ENCODE measurements at regions not wholly inside any gene's neighbourhood (a gene's known extent, or its start where the extent isn't known, plus 50 kb on each side); places are given as distances from the start of the nearest gene placed in this dataset.

DNA sequence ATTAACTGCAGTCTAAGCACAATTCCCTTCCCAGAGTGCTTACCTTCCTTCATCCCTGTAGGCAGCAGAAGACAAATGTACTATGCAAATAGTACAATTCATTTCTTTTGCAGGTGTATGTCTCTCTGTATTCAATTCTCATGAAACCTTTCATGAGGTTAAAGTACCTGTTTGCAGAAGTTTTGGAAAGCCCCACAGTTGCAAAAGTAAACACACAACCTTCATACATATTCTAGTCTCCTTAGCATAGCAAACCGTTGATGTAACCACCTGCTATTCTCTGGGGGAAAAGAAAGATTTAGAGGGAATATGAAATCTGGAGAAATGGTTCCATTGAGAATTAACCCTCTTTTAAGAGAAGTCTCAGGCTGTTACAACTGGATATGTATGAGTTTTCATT is 200.3 kb upstream of the SUCLG2 start:
- DNase-seq = no peak

DNA sequence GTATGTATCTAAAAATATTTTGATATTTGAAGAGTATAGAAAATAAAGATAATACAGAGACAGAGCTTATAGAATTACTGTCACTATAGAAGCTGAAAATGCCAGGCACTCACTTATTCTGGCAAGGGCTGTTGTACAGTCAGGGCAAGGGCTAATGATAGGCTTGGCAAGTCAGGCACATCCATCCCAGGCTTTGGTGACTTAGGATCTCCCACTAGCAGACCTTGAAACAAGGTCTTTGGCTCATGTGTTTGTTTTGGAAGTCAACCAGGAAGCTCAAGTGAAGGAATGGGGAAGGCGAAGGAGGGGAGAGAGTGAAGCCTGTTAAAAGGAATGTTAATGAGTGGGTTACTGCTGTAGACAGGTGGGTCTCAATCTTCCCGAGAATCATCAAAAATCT is 199.1 kb upstream of the SUCLG2 start:
- DNase-seq = no peak

DNA sequence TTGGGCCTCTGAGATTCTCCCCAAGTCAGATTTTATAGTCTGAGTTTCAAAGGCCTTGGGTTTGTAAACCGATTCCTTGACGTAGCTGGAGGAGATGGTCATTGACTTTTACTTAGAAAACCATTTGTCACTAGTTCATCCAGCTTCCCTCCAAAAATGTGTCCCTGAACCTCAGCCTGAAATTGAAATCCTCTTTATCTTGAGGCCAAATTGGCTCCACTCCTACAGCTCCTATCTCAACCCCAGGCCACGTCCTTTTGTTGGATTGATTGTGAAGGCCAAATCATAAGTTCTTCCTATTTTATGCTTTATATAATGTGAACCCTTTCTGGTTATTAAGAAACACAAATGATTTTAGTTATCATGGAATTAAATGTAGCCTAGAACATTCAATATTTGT is 193.9 kb upstream of the SUCLG2 start:
- DNase-seq = no peak

GRCh38 chr3:67846166-67846565 is 191.8 kb upstream of the SUCLG2 start:
- DNase-seq = peak; percentile 56

GRCh38 chr3:67832817-67833216 is 178.4 kb upstream of the SUCLG2 start:
- no peak for DNase-seq

DNA sequence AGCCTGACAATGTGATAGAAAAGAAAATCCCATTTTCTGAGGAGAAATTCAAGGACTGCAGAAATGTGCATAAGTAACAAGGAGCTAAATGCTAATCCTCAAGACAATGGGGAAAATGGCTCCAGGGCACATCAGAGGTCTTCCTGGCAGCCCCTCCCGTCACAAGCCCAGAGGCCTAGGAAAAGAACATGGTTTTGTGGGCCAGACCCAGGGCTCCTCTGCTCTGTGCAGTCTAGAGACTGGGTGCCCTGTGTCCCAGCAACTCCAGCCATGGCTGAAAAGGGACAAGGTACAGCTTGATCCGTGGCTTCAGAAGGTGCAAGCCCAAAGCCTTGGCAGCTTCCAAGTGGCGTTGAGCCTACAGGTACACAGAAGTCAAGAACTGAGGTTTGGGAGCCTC is 176.8 kb upstream of the SUCLG2 start:
- no peak for DNase-seq

DNA sequence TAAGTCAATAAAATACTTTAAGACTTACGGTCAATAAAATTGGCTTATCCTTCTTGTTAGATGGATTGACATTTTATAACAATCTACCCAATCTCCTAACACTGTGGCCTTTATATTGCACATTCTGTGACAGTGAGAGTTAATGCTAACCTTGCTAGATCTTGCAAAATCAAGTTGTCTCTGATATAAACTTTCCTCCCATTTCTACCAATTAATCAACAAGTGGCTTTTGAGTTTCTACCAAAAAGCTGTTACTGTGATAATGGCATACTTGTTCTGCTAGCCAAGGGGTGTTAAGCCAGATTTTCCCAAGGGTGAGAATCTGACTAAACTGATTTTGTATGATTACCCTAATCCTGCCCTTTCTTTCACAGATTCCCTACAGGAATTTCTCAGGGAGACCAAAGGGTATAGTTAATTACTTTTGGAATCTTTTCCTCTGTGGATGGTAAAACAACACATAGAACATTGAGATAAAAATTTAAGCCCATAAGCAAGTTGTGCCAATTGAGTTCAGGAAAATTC is 174.1 kb upstream of the SUCLG2 start:
- no peak for DNase-seq

GRCh38 chr3:67821135-67821534 is 166.7 kb upstream of the SUCLG2 start:
- DNase-seq = no peak

GRCh38 chr3:67819447-67819846 is 165.0 kb upstream of the SUCLG2 start:
- no peak for DNase-seq

DNA sequence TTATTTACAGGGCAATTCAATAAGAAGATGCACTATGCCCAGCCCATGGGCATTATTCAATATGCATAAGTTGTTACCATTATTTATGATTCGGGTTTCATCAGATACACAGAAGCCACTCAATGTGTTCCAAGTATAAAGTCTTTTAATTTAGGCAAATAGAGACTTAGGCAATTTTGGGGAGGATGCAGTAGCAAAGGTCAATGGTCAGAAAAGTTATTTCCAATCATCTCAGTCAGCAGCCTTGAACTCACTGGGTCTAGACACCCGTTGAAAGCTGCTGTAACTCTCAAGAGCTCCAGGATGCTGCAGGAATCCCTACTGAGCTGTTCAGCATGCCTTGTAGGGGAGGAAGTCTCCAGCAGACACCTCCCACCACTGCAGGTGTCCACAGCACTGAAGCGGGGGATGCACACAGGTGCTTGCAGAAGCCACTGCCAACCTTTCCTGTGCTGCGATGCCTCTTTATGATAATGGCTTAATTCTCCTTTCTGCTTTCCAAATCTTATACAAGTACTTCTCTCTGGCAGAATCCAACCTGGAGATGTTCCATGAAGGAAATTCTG is 155.0 kb upstream of the SUCLG2 start:
- no peak for DNase-seq

DNA sequence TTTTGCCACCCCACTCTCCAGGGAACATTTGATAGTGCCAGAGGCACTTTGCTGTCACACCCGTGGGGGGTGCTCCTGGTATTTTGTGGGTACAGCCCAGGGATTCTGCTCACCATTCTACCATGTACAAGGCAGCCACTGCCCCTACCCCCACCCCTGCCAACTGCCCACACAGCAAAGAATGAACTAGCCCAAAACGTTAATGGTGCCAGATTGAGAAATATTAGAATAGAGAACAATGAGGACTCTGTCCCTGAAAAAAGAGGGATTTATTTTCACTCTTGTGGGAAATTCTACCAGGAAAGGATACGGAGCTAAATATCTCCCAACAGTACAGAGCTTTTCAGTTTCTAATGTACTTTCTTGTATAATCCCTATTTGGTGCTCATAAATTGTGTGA is 154.5 kb upstream of the SUCLG2 start:
- no peak for DNase-seq

DNA sequence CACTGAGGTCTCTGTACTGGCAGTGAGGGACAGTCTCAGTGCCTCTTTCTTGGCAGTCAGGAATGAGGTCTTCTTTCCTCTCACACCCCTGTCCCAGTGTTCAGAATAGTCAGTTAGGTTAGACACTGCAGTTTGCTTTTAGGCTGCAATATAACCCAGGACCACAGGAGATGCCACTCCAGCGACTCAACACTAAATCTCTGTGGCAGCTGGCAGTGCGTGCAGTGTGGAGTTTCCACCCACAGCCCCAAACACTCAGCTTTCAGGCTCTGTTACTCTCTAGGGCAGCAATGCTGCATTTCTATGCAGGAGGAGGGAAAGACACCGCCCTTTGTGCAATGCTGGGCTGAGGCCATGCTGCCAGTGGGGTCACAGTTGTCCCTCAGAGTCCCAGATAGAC is 150.2 kb upstream of the SUCLG2 start:
- DNase-seq = no peak

DNA sequence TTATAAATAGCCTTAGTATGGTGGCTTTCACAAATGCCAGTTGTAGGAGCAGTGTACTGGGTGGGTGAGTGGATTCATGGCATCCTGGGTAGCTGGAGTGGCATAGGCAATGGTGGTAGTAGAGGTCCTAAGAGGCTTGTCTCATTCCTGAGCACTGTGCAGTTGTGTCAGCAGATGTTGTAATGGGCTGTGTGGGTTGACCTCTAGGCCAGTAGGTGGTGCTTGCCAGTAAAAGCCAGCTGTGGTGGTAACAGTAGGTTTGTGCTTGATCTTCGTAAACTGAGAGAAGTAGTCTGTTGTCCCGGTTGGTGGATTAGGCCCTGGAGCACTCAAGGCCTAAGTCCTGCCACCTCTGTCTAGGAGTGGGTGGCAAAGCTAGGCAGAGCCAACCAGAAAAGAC is 149.7 kb upstream of the SUCLG2 start:
- DNase-seq = no peak

DNA sequence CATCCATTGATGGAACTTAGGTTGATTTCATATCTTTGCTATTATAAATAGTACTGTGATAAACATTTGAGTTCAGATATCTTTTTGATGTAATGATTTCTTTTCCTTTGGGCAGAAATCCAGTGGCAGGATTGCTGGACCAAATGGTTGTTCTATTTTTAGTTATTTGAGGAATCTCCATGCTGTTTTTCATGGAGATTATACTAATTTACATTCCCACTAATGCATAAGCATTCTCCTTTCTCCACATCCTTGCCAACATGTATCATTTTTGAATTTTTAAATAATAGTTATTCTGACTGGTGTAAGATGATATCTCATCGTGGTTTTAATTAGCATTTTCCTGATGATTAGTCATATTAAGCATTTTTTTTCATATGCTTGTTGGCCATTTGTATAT is 144.0 kb upstream of the SUCLG2 start:
- peak; percentile 20 for DNase-seq

GRCh38 chr3:67791620-67792019 is 137.2 kb upstream of the SUCLG2 start:
- no peak for DNase-seq

- peak; percentile 46 for DNase-seq
These were observed 135.6 kb upstream of the SUCLG2 start for GRCh38 chr3:67790043-67790442.

- DNase-seq = no peak
These were observed 134.0 kb upstream of the SUCLG2 start for GRCh38 chr3:67788396-67788795.

DNA sequence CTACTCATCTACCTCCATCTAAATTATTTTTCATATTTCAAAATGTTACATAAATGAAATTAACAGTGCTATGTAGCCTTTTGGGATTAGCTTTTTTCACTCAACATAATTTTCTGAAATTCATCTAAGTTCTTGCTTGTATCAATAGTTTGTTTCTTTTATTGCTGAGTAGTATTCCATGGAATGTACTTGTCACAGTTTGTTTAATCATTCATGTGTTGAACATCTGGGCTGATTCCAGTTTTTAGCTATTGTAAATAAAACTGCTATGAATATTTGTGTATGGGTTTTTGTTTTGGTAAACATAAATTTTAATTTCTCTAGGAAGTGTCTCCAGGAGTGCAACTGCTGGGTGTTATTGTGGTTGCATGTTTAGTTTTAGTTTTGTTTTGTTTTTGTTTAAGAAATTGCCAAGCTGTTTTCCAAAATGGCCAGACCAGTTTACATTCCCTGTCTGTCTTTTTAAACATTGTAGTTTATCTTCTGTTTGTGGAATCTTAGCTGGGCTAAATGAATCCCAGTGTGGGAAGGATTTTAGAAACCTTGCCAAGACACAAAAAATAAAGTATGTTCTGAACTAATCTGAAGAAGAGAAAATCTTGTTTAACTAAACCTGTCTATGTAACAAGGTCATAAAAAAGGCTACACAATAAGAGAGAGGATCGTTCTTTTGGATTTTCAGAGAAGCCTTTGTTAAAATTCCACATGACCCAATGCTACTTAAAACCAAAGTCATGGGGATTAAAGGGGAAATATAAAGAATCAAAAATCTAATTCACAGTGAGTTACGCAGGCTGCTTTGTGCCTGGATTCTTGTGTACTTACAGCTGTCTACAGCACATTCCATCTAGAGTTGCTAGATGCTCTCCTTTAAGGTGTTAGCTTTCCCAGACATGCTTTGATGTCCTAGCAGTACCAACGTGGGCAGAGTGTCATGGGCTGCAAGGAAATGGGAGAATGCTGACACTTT is 129.2 kb upstream of the SUCLG2 start:
- DNase-seq = no peak

DNA sequence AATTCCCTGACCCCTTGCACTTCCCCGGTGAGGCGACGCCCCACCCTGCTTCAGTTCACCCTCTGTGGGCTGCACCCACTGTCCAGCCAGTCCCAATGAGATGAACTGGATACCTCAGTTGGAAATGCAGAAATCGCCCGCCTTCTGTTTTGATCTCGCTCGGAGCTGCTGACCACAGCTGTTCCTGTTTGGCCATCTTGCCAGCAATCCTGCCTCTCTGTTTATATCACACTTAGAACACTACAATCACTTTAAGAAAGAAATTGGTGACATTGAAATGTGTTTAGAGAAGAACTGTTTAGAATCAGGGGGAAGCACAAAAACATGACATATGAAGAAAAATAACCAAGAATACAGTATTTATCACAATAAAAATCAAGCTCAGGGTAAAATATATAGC is 127.5 kb upstream of the SUCLG2 start:
- DNase-seq = no peak

- no peak for DNase-seq
These were observed 126.8 kb upstream of the SUCLG2 start for GRCh38 chr3:67781218-67781617.

DNA sequence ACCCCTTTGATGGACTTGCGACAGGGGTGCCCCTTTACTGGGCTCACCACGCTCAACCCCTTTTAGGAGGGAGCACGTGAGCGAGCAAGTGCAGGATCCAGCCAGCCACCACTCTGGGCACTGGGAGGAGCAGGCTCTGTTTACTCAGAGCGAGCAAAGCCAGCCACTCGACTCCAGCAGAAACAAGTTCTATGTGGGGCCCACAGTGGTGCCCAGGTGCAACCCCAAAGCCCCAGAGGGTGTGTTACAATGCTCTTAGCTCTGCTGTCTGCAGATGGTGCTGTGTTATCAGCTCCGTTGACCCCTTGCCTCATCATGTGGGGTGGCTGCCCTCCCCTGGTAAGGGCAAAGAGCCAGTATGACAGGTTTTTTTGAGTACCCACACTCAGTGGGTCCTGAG is 120.3 kb upstream of the SUCLG2 start:
- DNase-seq = no peak

DNA sequence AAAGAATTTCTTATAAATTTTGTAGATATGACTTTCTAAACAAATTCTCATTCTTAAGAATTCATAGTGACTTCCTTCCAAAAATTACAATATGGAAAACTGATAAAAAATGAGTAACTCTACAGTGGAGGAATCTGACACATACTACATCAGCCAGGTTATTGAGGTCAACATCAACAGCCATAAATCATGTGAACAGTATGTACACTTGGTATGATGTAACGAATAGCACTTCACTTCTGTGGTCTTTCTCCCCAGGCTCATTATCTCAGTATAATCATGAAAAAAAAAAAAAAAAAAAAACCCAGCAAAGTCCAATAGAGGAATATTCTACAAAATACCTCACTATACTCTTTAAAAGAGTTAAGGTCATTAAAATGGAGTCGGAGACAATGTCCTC is 111.2 kb upstream of the SUCLG2 start:
- peak; percentile 11 for DNase-seq

DNA sequence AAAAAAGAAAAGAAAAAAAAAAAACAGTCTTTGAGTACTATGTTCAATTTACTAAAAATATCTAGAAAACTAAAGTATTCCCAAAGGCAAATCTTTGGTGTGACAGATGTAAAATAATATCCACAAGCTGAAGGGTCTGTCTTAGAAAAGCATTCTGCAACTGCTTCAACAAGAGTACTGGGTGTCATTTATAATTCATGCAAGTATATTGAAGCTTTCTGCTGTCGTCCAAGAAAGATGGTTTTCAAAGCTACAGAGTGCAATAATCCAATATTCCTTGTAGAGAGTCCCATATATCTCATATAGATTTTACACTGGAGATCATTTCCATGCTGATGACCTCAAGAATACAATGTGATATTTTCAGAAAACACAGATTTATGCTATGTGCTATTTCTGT is 90.9 kb upstream of the SUCLG2 start:
- no peak for DNase-seq

- DNase-seq = no peak
These were observed 90.3 kb upstream of the SUCLG2 start for GRCh38 chr3:67744699-67745098.
